ENCODE measurements at regions not wholly inside any gene's neighbourhood (a gene's known extent, or its start where the extent isn't known, plus 50 kb on each side); places are given as distances from the start of the nearest gene placed in this dataset.

DNA sequence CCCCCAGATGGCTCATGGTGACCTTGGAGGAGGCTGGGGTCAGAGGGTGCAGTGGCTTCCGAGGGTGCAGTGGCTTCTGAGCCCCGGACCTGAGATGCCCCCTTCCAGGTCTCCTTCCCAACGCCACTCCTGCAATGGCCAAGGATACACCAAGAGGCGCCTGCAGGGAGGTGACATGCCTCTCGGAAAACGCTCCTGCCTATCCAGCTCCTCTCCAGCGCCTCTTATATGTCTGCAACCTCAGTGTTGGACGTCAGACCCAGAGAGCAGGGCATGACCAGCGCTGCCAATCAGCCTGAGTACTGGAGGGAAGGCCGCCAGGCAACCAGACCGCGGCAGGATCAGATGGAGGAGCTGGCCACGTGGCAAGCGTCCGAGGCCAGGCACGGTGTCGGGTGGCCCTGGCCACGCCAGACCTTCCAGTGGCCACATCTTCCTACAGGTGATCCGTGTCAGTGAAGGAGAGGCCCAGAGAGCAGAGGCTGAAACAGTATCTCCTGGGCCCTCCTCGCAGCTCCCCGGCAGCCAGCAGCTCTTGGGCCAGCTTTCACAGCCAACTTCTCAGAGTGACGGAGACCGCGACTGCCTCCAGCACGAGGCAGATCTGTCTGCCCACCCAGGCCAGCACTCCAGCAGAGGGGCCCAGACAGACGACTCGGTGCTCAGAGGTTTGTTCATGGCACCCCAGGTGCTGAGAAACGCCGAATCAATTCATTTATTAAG lies 199.5 kb upstream of the SALL3 start:
- H3K36me3 ChIP-seq (ENCODE audit: control insufficient read depth, low read length), result no peaks in the 10 kb centered on the region
- H3F3A ChIP-seq (ENCODE audit: control insufficient read depth, insufficient read depth), result no peaks in the 10 kb centered on the region
- peaks cover 6% of the 10 kb centered on the region; the same call in 1 of the 2 replicates for H3K9me3 ChIP-seq (ENCODE audit: control insufficient read depth, insufficient read depth, low read length)
- H3K4me3 ChIP-seq (ENCODE audit: low read length), result no peak overlapping the region
- no peaks in the 10 kb centered on the region for H3K9me2 ChIP-seq (replicated peaks; ENCODE audit: control insufficient read depth, low read length)
- H3K79me2 ChIP-seq (ENCODE audit: control insufficient read depth, low read length), result no peaks in the 10 kb centered on the region
- no peak overlapping the region for H3K27ac ChIP-seq (ENCODE audit: low read depth, low read length)
- no peaks in the 10 kb centered on the region for H4K20me1 ChIP-seq (ENCODE audit: control insufficient read depth, insufficient read depth, low read depth, low read length)
- H3K27me3 ChIP-seq (ENCODE audit: control insufficient read depth, low read length), result no peaks in the 10 kb centered on the region
- no peak for TF ChIP-seq EZH2phosphoT487 (IDR thresholded peaks at IDR 0.05; ENCODE audit: borderline replicate concordance, low read length)
- TF ChIP-seq, protein P1, sequence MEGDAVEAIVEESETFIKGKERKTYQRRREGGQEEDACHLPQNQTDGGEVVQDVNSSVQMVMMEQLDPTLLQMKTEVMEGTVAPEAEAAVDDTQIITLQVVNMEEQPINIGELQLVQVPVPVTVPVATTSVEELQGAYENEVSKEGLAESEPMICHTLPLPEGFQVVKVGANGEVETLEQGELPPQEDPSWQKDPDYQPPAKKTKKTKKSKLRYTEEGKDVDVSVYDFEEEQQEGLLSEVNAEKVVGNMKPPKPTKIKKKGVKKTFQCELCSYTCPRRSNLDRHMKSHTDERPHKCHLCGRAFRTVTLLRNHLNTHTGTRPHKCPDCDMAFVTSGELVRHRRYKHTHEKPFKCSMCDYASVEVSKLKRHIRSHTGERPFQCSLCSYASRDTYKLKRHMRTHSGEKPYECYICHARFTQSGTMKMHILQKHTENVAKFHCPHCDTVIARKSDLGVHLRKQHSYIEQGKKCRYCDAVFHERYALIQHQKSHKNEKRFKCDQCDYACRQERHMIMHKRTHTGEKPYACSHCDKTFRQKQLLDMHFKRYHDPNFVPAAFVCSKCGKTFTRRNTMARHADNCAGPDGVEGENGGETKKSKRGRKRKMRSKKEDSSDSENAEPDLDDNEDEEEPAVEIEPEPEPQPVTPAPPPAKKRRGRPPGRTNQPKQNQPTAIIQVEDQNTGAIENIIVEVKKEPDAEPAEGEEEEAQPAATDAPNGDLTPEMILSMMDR (IDR thresholded peaks at IDR 0.05; ENCODE audit: low read depth, low read length, poor library complexity, severe bottlenecking), result no peak
- H3K4me2 ChIP-seq (ENCODE audit: low read length), result no peak overlapping the region
- H3K4me1 ChIP-seq (ENCODE audit: control insufficient read depth, low read length), result no peaks in the 10 kb centered on the region

DNA sequence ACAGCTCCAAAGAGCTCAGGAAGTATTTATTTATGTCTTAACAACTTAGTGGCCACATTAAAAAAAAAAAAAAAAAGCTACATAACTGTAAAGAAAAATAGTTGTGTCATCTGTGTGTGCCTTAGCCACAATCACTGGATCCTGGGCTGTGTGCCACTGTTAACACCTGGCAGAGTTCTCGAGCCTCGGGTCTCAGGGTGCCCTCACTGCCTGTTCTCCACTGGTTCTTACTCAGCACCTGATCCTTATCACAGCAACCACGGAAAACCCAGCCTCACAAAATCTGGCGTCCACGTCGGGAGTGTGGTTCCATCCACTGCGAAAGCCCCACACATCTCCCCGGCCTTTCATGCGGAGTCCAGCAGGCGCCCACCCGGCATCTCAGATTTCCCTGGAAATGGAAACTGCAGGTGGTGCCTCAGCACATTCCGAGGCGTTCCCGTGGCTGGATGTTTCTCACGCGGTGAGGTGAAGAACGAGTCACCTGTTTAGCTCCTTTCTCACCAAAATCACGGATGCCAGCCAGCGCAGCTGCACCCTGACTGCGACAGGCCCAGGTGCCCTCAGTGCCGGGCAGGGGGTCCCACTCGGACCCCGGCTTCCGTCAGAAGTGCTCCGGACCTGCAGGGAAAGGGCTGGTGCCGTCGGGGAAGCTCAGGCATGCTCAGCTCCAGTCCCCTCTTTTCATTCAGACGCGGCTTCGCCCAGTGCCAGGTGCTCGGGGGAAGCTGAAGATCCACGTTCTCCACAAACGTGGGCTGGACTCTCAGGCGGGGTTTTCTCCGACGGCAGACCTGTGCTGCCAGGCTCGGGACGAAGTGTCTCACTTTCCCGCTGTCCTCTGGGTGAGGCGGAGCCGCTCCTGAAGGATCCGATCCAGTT lies 198.7 kb upstream of the SALL3 start:
- Histone ChIP-seq H3K4me1 (ENCODE audit: control insufficient read depth, low read length) (no peaks in the 10 kb centered on the region), H3F3A (ENCODE audit: control insufficient read depth, insufficient read depth) (no peaks in the 10 kb centered on the region), H3K27ac (ENCODE audit: low read depth, low read length) (no peak overlapping the region), H3K79me2 (ENCODE audit: control insufficient read depth, low read length) (no peaks in the 10 kb centered on the region), H3K27me3 (ENCODE audit: control insufficient read depth, low read length) (no peaks in the 10 kb centered on the region), H3K9me2 (replicated peaks; ENCODE audit: control insufficient read depth, low read length) (no peaks in the 10 kb centered on the region), H3K4me3 (ENCODE audit: low read length) (no peak overlapping the region), H3K4me2 (ENCODE audit: low read length) (no peak overlapping the region), H3K36me3 (ENCODE audit: control insufficient read depth, low read length) (no peaks in the 10 kb centered on the region), H4K20me1 (ENCODE audit: control insufficient read depth, insufficient read depth, low read depth, low read length) (no peaks in the 10 kb centered on the region), H3K9me3 (ENCODE audit: control insufficient read depth, insufficient read depth, low read length) (peaks cover 6% of the 10 kb centered on the region; the same call in 1 of the 2 replicates)
- TF ChIP-seq, protein P1 (IDR thresholded peaks at IDR 0.05; ENCODE audit: low read depth, low read length, poor library complexity, severe bottlenecking), result no peak
- TF ChIP-seq EZH2phosphoT487 (IDR thresholded peaks at IDR 0.05; ENCODE audit: borderline replicate concordance, low read length), result no peak

DNA sequence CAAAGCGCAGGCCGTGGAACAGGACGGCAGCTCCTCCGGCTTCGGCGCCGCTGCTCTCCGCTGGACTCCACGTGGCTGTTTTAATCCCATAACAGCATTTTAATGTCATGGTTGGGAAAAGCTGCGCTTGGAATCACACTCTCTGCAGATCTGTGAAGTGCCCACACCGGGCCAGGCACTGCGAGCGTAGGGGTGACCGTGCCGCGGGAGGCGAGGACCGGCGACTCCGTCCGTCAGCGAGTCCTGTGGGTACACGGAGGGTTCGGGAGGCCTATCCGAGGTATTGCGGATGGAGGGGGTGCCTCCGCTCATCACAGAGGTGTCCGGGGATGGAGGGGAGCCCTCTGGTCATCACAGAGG lies 198.0 kb upstream of the SALL3 start:
- Histone ChIP-seq H3K9me3 (ENCODE audit: control insufficient read depth, insufficient read depth, low read length) (peaks cover 6% of the 10 kb centered on the region; the same call in 1 of the 2 replicates), H3F3A (ENCODE audit: control insufficient read depth, insufficient read depth) (no peaks in the 10 kb centered on the region), H3K4me2 (ENCODE audit: low read length) (no peak overlapping the region), H3K36me3 (ENCODE audit: control insufficient read depth, low read length) (no peaks in the 10 kb centered on the region), H3K4me1 (ENCODE audit: control insufficient read depth, low read length) (no peaks in the 10 kb centered on the region), H3K79me2 (ENCODE audit: control insufficient read depth, low read length) (no peaks in the 10 kb centered on the region), H4K20me1 (ENCODE audit: control insufficient read depth, insufficient read depth, low read depth, low read length) (no peaks in the 10 kb centered on the region), H3K9me2 (replicated peaks; ENCODE audit: control insufficient read depth, low read length) (no peaks in the 10 kb centered on the region), H3K4me3 (ENCODE audit: low read length) (no peak overlapping the region), H3K27me3 (ENCODE audit: control insufficient read depth, low read length) (no peaks in the 10 kb centered on the region), H3K27ac (ENCODE audit: low read depth, low read length) (no peak overlapping the region)
- TF ChIP-seq, protein P1 (IDR thresholded peaks at IDR 0.05; ENCODE audit: low read depth, low read length, poor library complexity, severe bottlenecking), result no peak
- TF ChIP-seq EZH2phosphoT487 (IDR thresholded peaks at IDR 0.05; ENCODE audit: borderline replicate concordance, low read length), result no peak
